ENCODE measurements at regions not wholly inside any gene's neighbourhood (a gene's known extent, or its start where the extent isn't known, plus 50 kb on each side); places are given as distances from the start of the nearest gene placed in this dataset.

DNA sequence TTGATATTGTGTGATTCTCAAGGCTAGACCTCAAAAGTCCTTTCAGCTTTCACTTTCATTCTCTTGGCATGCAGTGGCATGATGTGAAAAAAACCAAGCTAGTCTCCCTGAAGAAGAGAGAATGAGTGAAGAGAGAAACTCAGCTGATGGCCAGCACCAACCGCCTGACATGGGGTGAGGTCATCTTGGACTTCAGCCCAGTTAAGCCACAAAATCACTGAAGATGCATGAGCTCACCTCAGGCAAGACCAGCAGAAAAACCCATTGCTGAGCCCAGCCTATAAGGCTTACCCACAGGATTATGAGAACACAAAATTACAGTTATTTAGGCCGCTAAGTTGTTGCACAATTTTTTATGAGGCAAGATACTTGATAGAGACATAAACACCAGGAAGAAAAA, 496.5 kb downstream of the TOX3 start:
- no peak for TF ChIP-seq POLR2A (IDR thresholded peaks at IDR 0.05; ENCODE audit: low read depth, low read length)
- TF ChIP-seq POLR2AphosphoS5 (IDR thresholded peaks at IDR 0.05; ENCODE audit: low read depth, low read length): no peak

Data from GM12892 (cell line).